ENCODE measurements at regions not wholly inside any gene's neighbourhood (a gene's known extent, or its start where the extent isn't known, plus 50 kb on each side); places are given as distances from the start of the nearest gene placed in this dataset.

GRCh38 chrX:147757750-147758149, 154.0 kb upstream of the FMR1 start:
- Histone ChIP-seq H3K9me3 (ENCODE audit: insufficient read depth, low read depth) (no peaks in the 10 kb centered on the region), H3K79me2 (ENCODE audit: low read depth) (no peaks in the 10 kb centered on the region), H3K36me3 (ENCODE audit: low read depth) (no peaks in the 10 kb centered on the region), H3K4me1 (replicated peaks; ENCODE audit: insufficient read depth) (no peaks in the 10 kb centered on the region), H3K27me3 (ENCODE audit: insufficient read depth, low read depth) (no peaks in the 10 kb centered on the region), H3K4me3 (no peak overlapping the region), H3K27ac (no peak overlapping the region), H4K20me1 (ENCODE audit: insufficient read depth) (no peaks in the 10 kb centered on the region), H3K4me2 (no peak overlapping the region), H2AFZ (no peak overlapping the region), H3K9me2 (ENCODE audit: insufficient read depth) (no peaks in the 10 kb centered on the region), H3F3A (ENCODE audit: insufficient read depth, low read depth) (no peaks in the 10 kb centered on the region)
- BruUV-seq (replicated peaks): no TSS peak
- ChIA-PET CTCF (no interaction called here), POLR2A (ENCODE audit: unreplicated experiment) (no interaction called here)
- DNase-seq: no peak
- no peak for TF ChIP-seq EZH2 (IDR thresholded peaks at IDR 0.05; ENCODE audit: low read depth)
- TF ChIP-seq CTCF (conservative IDR thresholded peaks at IDR 0.05): no peak
- intact Hi-C loops (cut with micrococcal nuclease; ENCODE audit: unreplicated experiment): no loop called here

GRCh38 chrX:147763131-147763530, 148.6 kb upstream of the FMR1 start:
- DNase-seq: no peak
- Histone ChIP-seq H3K4me3 (no peak overlapping the region), H3K9me3 (ENCODE audit: insufficient read depth, low read depth) (no peaks in the 10 kb centered on the region), H4K20me1 (ENCODE audit: insufficient read depth) (no peaks in the 10 kb centered on the region), H3K9me2 (ENCODE audit: insufficient read depth) (no peaks in the 10 kb centered on the region), H3K4me2 (no peak overlapping the region), H3K27me3 (ENCODE audit: insufficient read depth, low read depth) (no peaks in the 10 kb centered on the region), H3F3A (ENCODE audit: insufficient read depth, low read depth) (no peaks in the 10 kb centered on the region), H2AFZ (no peak overlapping the region), H3K79me2 (ENCODE audit: low read depth) (no peaks in the 10 kb centered on the region), H3K27ac (no peak overlapping the region), H3K36me3 (ENCODE audit: low read depth) (no peaks in the 10 kb centered on the region), H3K4me1 (replicated peaks; ENCODE audit: insufficient read depth) (no peaks in the 10 kb centered on the region)
- BruUV-seq (replicated peaks): no TSS peak
- intact Hi-C loops (cut with micrococcal nuclease; ENCODE audit: unreplicated experiment): no loop called here
- ChIA-PET CTCF (no interaction called here), POLR2A (ENCODE audit: unreplicated experiment) (no interaction called here)
- no peak for TF ChIP-seq EZH2 (IDR thresholded peaks at IDR 0.05; ENCODE audit: low read depth)
- no peak for TF ChIP-seq CTCF (conservative IDR thresholded peaks at IDR 0.05)

- no TSS peak for BruUV-seq (replicated peaks)
- CTCF ChIA-PET: no interaction called here
- TF ChIP-seq EZH2 (IDR thresholded peaks at IDR 0.05; ENCODE audit: low read depth) (no peak), CTCF (conservative IDR thresholded peaks at IDR 0.05) (no peak)
- Histone ChIP-seq H3F3A (ENCODE audit: insufficient read depth, low read depth) (no peaks in the 10 kb centered on the region), H3K4me1 (replicated peaks; ENCODE audit: insufficient read depth) (no peaks in the 10 kb centered on the region), H4K20me1 (ENCODE audit: insufficient read depth) (no peaks in the 10 kb centered on the region), H3K4me3 (no peak overlapping the region), H3K9me3 (ENCODE audit: insufficient read depth, low read depth) (no peaks in the 10 kb centered on the region), H3K4me2 (no peak overlapping the region), H3K27ac (no peak overlapping the region), H3K36me3 (ENCODE audit: low read depth) (no peaks in the 10 kb centered on the region), H2AFZ (no peak overlapping the region), H3K79me2 (ENCODE audit: low read depth) (no peaks in the 10 kb centered on the region), H3K9me2 (ENCODE audit: insufficient read depth) (no peaks in the 10 kb centered on the region), H3K27me3 (ENCODE audit: insufficient read depth, low read depth) (no peaks in the 10 kb centered on the region)
- no peak for DNase-seq
- intact Hi-C loops (cut with micrococcal nuclease; ENCODE audit: unreplicated experiment): no loop called here
- POLR2A ChIA-PET (ENCODE audit: unreplicated experiment): no interaction called here
Observed at GRCh38 chrX:147764868-147765267, 146.9 kb upstream of the FMR1 start.
